Cardiac fibroblast (primary cell): ENCODE measurements at regions not wholly inside any gene's neighbourhood (a gene's known extent, or its start where the extent isn't known, plus 50 kb on each side); places are given as distances from the start of the nearest gene placed in this dataset.

ENCODE experiments used
- DNase-seq, 2 donors: peaks; one replicate each; pipeline versions ENCODE4 v3.0.0 to v3.0.0-alpha.2; 2010; ENCODE audit warnings: low read depth in 2 of 2
- H3K4me3 ChIP-seq, 2 donors: replicated peaks in 1 of 2; 1 replicate in 1 of 2; 2 replicates in 1 of 2; pipeline ENCODE4 v1.5.1; 2011; ENCODE audit warnings: low read depth in 2 of 2, low read length in 2 of 2, mild to moderate bottlenecking in 2 of 2, moderate library complexity in 1 of 2
- TF ChIP-seq, protein P1 (sequence below): IDR thresholded peaks from one replicate; pipeline ENCODE4 v1.5.1; 2011; ENCODE audit warnings: low read depth, mild to moderate bottlenecking, low read length, inconsistent platforms

- H3K4me3 ChIP-seq: no peak overlapping the region
- TF ChIP-seq, protein P1, sequence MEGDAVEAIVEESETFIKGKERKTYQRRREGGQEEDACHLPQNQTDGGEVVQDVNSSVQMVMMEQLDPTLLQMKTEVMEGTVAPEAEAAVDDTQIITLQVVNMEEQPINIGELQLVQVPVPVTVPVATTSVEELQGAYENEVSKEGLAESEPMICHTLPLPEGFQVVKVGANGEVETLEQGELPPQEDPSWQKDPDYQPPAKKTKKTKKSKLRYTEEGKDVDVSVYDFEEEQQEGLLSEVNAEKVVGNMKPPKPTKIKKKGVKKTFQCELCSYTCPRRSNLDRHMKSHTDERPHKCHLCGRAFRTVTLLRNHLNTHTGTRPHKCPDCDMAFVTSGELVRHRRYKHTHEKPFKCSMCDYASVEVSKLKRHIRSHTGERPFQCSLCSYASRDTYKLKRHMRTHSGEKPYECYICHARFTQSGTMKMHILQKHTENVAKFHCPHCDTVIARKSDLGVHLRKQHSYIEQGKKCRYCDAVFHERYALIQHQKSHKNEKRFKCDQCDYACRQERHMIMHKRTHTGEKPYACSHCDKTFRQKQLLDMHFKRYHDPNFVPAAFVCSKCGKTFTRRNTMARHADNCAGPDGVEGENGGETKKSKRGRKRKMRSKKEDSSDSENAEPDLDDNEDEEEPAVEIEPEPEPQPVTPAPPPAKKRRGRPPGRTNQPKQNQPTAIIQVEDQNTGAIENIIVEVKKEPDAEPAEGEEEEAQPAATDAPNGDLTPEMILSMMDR: no peak
- DNase-seq: no peak
Measured at GRCh38 chr1:224804220-224804619, 125.3 kb upstream of the DNAH14 start.

- TF ChIP-seq, protein P1: no peak
- H3K4me3 ChIP-seq: no peak overlapping the region
- DNase-seq: no peak
Measured at GRCh38 chr1:224805889-224806288, 123.6 kb upstream of the DNAH14 start.

GRCh38 chr1:224809137-224809536, 120.3 kb upstream of the DNAH14 start:
- no peak overlapping the region for H3K4me3 ChIP-seq
- no peak for DNase-seq
- TF ChIP-seq, protein P1: no peak

GRCh38 chr1:224809613-224810012, 119.9 kb upstream of the DNAH14 start:
- no peak overlapping the region for H3K4me3 ChIP-seq
- TF ChIP-seq, protein P1: no peak
- DNase-seq: no peak

GRCh38 chr1:224811564-224811963, 117.9 kb upstream of the DNAH14 start:
- TF ChIP-seq, protein P1: no peak
- H3K4me3 ChIP-seq: no peak overlapping the region
- DNase-seq: no peak

DNA sequence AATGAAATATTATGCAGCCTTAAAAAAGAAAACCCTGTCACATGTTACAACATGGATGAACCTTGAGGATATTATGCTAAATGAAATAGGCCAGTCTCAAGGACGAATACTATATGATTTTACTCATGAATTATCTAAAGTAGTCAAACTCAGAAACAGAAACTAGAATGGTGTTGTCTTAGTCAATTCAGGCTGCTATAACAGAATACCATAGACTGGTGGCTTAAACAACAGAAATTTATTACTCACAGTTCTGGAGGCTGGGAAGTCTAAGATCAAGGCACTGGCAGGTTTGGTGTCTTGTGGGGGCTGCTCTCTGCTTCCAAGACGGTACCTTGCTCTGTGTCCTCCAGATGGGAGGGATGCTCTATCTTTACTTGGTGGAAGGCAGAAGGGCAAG, 113.8 kb upstream of the DNAH14 start:
- no peak overlapping the region for H3K4me3 ChIP-seq
- TF ChIP-seq, protein P1: no peak
- no peak for DNase-seq

DNA sequence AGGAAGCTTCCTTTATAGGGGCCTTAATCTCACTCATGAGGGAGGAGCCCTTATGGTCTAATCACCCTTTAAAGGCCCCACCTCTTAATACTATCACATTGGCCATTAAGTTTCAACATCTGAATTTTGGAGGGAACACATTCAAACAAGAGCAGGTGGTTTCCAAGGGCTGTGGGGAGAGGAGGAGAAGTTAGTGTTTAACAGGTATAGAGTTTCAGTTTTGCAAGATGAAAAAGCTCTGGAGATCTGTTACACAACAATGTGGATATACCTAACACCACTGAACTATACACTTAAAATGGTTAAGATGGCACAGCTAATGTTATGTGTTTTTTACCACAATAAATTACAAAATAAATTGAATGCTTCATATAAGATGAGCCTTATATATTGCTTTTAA, 113.4 kb upstream of the DNAH14 start:
- H3K4me3 ChIP-seq: no peak overlapping the region
- TF ChIP-seq, protein P1: no peak
- no peak for DNase-seq
